Fibroblast of the conjunctiva (primary cell): ENCODE measurements at regions not wholly inside any gene's neighbourhood (a gene's known extent, or its start where the extent isn't known, plus 50 kb on each side); places are given as distances from the start of the nearest gene placed in this dataset.
A peak's percentile ranks its signal among the peaks of the same experiment; 100 is the strongest.

ENCODE experiments used
- DNase-seq: peaks from one replicate; pipeline ENCODE4 v3.0.0-alpha.2; 2010; ENCODE audit warnings: low read depth

DNA sequence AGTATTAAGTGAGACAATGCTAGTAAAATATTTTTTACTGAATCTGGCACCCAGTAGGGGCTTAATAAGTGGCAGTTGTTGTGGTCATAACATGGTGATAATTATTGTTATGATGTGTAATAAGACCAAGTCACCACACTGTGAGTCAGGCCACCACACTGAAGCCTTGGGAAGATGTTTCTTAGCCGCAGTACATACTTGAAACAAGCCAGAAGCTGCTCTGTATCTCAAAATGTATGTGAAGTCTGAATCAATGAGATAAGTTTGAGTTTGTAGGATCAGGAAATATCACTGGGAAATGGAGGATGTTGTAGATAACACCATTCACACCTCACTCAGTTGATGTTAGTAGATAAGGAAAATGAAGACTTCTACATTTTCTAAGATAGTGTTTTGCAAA is 51.3 kb upstream of the PTPN3 start:
- DNase-seq, result no peak

DNA sequence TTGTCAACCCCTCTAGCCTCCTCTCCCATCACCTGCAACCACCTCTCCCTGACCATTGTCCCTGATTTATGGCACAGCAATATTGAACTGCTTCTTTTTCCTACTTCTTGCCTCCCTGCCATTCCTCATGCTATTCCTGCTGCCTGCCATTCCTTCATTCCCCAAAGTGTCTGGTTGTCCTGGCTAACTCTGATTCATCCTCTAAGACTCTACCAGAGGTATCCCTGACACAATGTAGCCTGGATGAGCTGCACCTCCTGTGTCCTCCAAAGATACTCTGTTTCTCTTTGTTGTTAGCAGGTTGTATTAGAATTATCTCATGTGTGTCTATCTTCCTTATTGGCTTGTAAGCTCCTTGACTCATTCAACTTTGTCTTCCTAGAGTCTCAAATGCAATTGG is 53.5 kb upstream of the PTPN3 start:
- no peak for DNase-seq

DNA sequence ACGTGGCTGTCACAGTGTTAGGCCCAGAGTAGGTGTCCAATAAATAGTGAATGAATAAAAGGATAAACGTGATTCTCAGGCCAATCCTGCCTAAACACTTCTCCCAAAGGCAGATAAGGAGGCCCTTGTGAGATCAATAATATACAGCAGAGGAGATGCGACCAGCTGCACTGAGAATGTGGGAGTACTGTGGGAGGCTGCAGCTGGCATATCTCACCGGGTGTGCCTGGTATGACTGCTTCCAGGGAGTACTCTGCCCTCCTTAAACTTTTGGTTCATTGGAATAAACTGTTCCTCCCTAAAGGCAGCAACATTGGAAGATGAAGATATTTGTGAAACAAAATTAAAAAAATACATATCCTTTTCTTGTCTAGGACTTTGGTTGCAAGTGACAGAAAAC is 57.1 kb upstream of the PTPN3 start:
- no peak for DNase-seq

DNA sequence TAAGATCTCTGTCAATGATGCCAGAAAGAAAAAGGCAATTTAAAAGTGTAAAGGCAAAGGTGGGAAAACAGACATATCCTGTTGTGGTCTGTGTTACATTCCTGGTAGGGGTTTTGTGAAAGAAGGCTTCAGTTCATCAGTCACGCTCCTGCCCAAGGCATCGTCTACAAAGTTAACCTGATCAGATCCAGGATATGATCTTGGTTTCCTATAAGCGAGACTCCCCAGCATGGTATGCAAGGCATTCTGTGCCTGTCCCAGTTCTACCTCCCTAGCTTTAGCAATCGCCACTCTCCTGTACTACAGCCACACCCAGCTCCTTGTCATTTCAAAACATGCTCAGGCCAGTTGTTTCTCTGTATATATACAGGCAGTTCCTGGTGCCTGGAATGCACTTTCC is 58.0 kb upstream of the PTPN3 start:
- DNase-seq, result no peak

DNA sequence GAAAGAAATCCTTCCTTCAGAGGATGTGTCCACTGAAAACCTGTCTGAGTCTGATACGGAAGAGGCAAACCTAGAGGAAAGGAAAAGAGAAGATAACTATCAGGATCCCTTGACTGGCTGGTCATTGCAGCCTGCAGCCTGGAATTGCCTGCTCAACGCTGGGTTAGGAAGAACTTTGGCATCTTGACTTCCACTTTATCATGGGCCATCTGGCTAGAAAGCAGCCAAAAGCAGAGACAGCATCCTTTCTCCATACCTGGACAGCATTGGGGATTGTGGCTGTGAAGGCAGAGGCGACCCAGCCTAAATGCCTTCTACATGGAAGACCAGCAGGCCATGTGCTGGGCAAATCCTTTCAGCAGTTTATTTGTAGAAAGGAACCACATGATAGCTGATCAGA is 58.7 kb upstream of the PTPN3 start:
- DNase-seq, result no peak

DNA sequence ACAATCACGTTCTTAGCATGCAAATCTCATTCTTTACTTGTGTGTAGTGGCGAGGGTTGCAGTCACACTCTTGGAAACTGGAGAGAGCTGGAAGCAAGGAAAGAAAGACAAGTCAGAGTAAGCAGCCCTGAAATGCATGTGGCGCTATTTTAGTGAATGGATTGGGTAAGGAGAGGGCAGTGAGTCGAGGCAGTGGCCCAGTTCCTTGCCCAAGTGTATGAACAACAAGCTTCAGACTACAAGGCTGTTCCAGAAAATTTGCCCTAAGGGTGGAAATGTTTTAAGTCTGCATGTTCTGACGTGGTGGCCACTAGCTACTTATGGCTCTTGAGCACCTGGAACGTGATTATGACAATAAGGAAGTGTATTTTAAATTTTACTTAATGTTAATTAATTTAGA is 59.4 kb upstream of the PTPN3 start:
- DNase-seq, result no peak

DNA sequence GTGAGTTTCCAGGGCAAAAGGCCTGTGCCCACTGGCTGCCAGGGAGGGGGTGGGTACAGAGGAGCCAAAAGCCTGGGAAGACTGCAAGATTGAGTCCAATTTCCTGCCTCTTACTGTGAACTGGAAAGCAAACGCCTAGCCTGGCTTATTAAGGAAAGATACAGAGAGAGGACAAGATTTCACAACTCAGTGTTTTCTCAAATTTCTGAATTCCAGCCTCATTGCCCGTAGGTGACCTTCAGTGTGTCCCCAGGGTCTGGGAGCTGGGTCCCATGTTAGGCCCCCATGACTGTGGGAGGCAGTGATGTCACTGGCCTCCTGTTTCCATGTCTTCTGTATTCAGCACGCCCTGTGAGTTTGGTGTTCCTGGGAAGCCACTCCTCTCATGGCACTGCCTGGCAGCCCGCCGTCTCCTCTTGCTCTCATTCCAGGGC is 60.6 kb upstream of the PTPN3 start:
- DNase-seq, result no peak

DNA sequence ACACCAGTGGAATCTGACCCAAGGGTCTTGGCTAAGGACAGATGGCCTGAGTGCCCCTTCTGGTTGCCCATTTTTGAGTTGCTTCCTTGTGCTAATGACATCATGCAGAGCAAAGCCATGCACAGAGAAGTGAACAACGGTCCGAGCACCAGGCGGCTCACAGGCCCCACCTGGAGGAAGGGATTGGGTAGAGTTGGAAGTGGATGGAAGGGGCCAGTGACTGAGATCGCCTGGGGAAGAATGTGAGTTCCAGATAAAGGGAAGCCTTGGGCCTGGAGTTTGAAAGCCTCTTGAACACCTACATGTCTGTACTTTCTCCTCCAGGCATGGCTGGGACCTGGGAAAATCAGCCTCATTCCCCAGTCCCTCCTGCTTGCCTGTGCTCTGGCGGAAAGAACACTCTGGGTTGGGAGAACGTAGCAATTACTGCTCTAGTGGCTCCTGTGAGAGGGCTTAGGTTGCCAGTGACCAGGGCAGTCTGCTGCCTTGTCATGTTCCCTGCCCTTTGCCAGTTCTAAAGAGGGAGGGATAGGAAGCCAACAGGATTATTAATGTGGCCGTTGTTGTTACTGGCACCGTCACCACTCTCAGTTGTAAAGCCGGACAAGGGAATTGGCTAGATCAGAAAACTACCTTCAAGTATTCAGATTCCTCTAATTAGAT is 62.5 kb upstream of the PTPN3 start:
- no peak for DNase-seq

DNA sequence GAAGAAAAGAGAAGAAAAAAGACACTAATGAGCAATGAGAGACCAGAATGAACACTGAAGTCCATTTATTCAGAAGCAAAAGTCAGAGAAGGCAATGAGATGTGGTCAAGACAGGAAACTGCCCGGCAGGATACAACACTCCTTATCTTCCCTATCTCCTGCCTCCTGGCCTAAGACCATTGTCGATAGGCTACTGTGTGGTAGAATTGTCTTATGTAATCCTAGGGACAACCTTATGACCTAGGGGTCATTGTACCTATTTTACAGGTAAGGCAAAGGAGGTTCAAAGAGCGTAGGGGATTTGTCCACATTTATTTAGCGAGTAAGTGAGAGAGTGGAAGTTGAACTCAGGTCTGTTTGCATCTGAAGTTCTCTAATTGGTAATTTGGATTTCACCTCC is 63.0 kb upstream of the PTPN3 start:
- no peak for DNase-seq

DNA sequence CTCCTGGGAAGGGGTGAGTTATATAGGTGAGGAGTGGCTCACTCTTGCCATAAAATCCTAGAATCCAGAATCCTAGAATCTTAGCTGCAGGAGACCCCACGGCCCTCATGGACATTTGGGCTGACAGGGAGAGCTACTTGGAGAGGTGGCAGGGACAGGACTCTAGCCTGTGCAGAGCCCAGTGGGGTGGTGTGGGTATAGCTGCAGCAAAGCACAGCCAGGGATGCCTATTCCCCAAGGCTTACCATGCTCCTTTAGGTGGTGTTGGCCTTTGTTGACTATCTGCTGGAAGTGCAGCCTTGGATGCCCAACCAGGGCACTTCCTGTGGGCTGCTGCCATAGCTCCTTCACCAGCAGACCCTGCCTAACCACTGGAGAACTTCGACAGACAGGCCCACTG is 70.0 kb upstream of the PTPN3 start:
- DNase-seq, result no peak

DNA sequence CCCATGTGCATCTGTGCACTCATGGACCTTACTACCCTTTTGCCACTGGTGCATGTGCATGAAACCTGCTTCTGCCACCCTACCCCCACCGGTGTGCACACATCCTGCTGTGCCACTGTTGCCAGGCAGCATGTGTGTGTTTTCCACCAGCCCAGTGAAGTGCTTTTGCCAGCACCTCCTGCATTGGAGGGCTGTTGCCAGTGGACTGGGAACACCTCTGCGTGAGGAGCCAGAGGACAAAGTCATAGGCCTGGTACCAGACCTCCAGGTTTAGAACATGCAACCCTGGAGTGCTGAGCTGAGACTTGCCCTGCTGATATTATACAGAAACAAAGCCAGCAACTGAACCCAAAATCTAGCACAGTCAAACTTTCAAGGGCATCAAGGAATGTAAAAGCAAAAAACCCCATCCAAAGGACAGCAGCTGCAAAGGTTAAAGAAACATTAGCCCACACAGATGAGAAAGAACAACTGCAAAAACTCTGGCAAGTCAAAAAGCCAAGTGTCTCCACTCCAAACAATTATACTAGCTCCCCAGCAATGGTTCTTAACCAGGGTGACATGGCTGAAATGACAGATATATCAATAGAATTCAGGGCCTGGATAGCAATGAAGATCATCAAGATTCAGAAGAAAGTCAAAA is 70.6 kb upstream of the PTPN3 start:
- DNase-seq, result no peak

DNA sequence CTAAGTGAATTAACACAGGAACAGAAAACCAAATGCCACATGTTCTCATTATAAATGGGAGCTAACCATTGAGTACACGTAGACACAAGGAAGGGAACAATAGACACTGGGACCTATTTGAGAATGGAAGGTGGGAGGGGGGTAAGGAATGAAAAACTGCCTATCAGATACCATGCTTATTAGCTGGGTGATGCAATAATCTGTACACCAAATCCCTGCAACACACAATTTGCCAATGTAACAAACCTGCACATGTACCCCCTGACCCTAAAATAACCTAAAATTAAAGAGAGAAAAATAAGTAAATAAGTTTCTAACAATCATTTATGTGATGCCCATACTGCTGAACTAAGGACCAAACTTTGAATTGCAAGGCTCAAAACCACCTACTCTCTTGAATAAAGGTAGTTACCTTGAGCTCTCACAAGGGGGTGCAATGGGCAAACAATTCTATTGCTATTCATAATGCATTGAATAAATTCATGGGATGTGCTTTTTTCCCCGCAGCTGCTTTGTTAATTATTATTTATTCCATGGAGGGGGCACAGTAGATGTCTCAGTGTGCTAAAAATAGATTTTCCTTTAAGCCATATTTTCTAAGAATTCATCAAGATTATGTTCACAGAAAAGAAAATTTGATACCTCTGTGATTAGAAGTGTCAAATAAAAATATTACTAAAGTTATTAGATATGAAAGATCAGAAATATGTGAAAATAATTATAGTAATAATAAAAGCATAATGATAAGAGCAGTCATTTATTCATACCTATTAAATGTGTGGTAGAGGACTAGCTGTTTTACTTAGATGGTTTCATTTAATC is 76.2 kb upstream of the PTPN3 start:
- peak; percentile 55 for DNase-seq

DNA sequence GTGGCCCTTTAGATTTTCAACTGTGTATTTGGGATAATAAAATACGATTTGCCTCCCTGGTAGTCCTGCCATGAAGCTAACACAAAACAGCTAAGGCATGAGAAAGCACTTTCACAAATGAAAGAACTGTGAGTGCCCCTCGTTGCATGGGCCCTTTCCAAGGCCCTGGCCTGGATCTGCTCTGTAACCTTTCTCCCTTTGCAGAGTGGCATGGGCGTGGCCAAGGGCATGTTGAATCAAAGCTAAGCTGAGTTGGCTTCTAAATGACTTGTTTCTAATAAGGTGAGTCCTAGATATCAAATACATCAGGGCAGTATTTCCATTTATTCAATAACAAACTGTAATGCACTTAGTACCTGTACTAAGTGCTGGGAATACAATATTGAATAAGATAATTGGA is 78.7 kb upstream of the PTPN3 start:
- DNase-seq, result no peak

DNA sequence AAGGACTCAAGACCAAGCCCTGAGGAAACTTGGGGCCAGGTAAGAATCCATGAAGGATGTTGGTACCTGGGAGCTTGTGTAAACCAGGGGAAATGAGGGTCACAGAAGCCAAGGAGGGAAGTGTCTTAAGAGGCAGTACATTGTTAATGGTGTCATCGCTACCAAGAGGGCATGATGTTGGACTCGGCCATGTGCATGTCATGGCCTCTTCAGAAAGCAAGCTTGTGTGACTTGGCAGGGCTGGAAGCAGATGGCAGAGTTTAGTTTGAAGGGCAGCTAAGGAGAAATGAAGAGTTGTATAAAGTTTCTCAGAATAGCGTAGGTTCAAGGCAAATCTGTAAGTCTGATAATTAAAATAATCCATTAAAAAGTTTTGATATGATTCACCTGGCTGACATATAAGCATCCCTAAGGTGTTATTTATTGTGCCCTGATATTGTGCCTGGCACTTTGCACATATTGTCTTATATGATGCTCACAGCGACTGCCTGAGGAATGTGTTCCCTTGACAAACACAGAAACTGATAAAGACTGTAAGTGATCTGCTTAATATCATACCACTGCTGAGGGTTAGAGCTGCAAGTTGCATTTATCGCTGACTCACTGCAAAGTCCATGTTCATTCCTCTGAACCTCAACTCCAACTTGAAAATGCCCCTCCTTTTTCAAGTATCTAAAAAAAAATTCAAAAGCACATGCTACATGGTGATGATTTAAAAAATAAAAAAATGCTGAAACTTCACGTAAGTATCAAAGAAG is 81.3 kb upstream of the PTPN3 start:
- DNase-seq, result no peak

DNA sequence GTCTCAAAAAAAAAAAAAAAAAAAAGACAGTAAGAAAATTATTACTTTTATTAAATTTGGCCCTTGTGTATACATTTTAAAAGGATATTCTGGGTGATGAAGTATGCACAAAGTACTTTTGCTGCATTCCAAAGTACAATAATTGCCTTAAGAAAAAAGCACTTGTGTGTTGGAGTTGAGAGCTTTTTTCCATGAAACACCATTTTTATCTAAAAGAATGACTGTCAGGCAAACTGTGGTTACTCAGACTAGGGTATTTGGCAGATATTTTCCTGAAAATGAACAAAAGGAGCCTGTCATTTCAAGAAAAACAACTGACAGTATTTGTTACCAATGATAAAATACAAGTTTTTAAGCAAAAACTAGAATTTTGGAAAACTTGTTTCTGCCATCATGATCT is 84.3 kb upstream of the PTPN3 start:
- no peak for DNase-seq

DNA sequence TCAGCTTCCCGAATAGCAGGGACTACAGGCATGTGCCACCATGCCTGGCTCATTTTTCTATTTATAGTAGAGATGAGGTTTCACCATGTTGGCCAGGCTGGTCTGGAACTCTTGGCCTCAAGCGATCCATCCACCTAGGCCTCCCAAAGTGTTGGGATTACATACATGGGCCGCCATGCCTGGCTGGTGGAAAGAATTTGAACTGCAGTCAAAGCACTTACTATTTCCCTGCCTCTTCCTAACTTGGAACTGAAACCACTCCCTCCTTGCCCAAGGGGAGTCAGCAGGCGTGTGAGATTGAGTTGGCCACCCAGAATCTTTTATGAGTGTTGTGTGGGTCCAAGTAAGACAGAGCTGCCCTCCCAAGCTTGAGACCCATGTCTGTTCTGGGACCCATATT is 86.1 kb upstream of the PTPN3 start:
- no peak for DNase-seq

DNA sequence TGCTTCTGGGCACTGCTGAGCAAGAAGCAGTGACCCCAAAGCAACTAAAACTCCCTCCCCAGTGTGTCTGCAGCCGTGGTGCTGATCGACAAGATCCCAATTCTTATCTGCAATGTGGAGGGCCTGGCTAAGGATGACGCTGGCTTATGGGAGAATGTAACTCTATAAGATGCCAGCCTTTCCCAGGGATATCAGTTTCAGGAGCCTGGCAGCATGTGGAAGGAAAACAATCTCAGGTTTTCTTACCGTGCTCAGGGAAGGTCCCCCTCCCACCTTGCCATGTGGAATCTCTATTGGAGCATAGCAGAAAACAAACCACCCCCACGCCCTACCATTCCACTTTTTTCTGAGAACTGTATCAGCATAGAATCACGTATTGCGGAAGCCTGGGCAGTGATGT is 87.7 kb upstream of the PTPN3 start:
- DNase-seq, result no peak

DNA sequence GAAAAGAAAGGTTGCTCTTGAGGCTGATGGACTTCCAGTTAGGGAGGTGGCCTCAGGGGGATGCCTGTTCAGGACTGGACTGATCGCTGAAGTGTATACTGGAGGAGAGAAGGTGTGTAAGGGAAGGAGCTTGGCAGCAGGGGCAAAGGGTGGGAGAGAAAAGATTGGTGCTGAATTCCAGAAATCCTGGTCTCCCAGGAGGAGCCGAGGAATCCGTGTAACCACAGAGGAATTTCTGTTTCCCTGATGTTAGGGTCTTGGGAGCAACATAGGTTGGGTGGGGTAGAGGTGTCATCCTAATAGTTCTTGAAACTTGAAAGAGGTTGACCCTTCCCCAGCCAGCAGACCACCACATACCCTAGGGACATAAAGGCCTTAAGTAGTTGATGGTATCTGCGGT is 88.9 kb upstream of the PTPN3 start:
- DNase-seq, result no peak

DNA sequence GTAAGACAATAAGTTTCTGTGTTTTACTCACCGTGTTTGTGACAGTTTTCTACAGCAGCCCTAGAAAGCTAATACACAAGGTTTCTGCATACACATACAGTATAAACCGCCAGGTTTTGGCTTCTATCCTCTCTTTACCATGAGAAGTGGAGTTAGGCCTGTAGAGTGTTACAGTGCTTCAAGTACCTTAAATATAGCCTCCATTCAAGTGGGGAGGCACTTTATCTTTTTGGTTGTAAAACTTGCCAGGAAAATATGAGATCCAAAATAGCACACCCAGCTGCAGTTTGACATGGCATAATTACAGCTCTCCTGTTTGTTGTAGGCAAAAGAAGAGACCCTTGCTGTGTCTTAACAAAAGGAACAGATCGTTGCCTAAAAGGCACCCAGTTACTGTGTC is 90.3 kb upstream of the PTPN3 start:
- DNase-seq, result no peak

DNA sequence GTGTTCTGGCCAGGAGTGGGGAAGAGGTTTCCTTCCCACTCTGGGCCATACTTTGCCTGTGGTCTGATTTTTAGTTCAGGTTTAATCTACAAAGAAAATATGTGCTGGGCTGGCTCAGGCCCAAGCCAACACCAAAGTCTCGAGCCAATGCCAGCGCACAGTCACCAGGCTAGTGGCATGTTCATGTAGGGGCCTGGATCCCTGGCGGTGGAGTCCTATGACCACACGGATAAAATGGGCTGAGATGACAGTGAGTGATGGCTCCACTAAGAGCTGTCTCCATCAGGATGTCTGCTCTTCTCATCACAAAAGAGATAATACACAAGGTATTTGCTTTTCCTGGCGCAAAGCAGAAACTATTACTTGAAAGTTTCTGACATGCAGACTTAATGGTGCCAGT is 92.9 kb upstream of the PTPN3 start:
- DNase-seq, result no peak

DNA sequence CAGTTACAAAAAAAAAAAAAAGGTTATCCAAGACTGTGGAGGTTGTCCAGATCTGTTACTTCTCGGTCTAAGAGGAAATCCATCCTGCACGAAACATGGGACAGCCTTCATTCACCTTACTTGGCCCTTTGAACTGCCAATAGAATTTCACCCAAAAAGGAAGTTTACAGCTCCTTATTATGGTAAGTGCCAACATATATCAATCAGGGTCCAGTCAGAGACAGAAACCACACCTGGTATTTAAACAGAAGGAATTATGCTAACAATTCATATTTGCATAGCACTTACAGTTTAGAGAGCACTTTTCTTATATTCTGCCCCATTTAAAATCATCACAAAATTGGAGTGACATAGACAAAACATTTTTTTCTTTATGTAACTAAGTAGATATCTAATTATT is 93.6 kb upstream of the PTPN3 start:
- DNase-seq, result no peak

DNA sequence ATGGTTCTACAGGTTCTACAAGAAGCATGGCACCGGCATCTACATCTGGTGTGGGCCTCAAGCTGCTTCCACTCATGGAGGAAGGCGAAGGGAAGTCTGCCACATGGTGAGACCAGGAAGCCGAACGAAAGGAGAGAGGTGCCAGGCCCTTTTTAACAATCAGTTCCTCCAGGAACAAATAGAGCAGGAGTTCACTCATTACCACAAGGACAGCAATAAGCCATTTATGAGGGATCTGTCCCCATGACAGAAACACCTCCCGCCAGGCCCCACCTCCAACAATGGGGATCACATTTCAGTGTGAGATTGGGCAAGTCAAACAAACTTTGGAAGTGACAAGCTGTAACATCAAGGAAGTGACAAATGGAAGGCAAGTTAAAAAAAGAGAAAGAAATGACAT is 95.5 kb upstream of the PTPN3 start:
- no peak for DNase-seq

DNA sequence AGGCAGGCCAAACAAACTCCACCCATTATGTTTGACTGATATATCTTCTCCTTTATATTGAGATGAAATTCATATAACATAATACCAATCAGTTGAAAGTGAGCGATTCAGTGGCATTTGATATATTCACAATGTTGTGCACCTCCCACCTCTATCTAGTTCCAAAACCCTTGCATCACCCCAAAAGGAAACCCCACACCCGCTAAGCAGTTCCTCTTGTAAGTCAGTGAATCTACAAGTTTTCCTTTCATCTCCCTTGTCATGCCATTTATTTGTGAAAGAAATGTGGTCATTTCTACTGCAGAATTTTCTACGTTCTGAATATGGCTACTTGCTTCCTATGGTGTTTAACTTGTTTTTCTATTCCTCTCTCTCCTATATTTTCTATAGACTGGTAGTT is 99.4 kb upstream of the PTPN3 start:
- DNase-seq, result no peak
